Activated naive CD4-positive, alpha-beta T cell (primary cell): ENCODE measurements at regions not wholly inside any gene's neighbourhood (a gene's known extent, or its start where the extent isn't known, plus 50 kb on each side); places are given as distances from the start of the nearest gene placed in this dataset.
A peak's percentile ranks its signal among the peaks of the same experiment; 100 is the strongest.

ENCODE experiments used
- DNase-seq, 4 experiments: peaks; one replicate each; lab custom pipeline; 2025; lab: John Stamatoyannopoulos, UW

DNA sequence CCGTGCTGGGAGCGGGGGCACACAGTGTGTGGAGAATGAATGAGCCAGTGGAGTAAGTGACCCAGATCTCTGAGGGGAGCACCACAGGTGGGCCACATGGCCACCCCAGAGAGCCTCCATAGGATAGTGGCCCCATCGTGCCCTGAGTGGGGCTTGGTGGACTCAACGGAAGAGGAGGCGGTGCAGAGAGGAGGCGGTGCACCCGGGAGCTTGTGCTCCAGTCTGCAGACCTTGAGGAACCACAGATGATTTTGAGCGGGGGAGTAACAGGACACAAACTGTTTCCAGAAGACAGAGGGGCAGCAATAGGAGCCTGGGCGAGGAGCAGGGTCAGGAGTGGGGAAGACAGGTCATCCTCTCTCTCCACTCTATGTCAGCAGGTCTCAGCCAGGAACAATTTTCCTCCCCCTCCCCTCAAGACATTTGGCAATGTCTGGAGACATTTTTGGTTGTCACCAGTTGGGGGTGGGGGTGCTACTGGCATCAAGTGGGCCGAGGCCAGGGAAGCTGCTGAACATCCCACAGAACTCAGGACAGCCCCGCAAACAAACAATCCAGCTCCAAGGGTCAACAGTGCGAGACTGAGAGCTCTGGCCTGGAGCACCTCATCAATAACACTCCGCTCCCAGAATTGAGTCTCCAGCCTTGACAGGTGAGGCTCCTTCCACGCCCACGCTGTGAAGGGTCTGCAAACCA, 182.2 kb downstream of the USP12 start:
- no peak for DNase-seq

DNA sequence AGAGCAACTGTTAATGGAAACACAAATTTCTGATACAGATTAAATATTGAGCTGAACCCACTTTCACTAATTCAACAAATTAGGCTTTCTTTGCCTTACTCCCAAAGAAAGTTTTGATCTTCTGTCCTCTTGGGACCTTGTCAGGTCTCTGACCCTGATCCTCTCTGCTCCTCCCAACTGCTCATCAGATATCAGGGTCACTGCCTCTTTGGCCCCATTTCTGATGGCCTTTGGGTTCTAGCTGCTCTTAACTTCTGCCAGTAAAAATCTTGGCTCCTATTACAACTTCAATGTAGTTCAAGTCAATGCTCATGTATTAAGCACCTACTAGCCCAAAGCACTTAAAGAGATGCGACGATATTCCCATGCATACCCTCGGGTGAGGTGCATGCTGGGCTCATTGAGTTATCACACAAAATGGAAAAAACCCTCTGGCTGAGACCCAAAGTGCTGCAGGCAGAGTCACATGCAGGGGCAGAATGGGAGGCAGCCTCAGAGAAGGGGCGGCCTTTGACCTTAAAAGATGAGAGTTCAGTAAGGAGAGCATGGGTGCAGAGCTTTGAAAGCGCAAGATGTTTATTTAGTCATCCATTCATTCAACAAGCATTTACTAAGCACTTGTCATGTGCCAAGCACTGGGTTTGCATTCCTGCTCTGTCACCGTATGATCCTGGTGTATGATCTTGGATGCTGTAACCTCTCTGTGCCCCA, 183.4 kb downstream of the USP12 start:
- DNase-seq = no peak

DNA sequence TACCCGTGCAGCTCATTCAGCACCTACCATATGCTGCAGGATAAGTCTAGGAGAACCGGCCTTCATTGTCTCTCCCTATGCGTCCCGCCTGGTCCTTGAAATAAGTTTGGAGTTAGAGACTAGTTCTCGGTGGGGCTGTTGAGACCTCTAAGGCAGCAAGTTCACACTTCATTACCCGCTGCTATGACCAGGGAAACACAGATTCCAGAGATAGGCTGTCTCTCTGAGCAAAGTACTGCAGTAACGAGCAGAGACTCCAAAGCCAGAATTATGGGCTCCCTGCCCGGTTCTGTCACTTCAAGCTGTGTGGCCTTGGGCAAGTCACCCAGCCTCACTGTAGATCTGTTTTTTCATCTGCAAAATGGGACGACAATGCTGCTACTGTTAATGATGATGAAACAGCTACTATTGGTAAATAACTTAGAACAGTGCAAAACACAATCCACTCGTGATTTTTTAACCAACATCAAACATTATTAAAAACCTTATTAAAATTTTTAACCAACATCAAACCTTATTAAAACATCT, 184.1 kb downstream of the USP12 start:
- no peak for DNase-seq

DNA sequence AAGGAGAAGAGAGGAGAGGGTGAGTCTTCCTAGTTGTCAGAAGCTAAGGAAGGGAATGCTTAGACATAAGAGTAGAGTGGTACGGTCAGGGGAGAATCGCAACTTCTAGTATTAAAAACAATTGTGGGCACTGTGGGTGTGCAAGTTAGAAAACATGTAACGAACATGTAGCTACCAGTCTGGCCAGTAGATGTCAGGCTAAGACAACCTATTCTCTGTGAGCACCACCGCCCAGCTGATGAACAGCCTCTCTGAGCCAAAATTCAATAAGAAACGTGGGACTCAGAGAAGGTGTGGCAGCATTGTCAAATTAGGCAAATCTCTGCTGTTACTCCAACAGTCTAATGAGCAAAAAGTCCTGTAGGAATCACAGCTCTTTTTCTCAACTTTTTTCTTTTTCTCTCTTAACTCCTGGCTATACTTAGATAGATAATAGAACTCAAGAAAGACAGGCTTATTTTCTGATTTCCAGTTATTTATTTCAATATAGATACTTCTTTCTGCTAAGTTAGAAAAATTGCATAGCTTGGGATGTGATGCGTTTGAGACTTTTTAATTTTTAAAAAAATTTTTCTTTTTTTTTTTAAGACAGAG, 186.2 kb downstream of the USP12 start:
- peak in 3 of 4 experiments; percentile 29 to 36 (median 32) for DNase-seq

DNA sequence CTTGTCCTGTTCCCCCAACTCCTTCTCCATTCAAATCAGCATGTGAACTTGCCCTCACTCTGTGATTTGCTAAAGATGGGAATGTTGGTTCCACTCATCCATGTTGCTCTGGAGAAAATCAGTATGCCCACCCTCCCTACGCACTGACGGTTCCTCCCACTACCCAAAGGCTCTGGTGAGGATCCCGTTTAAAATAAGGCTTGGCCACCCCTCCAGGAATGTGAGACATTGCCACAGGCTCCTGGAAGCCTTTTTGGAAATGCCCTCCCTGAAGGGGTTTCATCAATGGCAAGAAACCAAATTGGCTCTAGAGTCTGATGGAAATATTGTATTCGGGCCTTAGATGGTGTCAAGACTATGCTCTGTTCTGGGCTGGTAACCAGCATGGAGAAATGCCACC, 187.3 kb downstream of the USP12 start:
- DNase-seq = no peak

DNA sequence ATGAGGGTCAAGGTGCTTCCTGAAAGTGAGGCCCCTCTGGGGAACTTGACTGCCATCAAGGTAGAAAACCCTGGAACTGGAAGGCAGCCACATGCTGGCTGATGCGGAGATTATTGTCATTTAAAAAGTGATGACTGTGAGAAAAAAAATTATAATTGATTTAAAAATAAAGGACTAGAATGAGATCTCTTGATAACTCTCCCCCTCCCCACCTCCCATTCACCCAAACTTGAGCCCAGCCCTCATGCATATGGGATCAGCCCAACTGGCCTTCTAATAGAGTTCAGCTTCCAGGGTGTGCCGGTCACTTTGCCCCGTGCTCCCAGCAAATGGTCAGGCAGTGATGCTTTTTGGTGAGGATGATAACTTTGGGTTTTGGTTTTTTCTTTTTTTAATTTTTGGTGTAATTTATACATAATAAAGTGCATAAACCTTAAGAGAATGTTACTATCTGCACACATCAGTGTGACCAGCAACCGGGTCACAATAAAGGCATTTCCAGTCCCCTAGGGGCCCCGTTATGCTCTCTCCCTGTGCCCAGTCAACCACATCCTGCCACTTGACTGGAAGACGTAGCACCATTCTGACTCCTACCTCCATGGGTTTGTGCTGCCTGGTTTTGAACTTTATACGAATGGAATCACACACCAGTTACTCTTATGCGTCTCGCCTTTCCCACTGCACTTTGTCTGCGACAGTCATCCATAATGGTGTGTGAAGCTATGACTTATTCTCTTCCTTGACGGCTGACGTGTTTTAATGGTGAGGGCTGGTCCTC, 187.9 kb downstream of the USP12 start:
- DNase-seq = no peak

DNA sequence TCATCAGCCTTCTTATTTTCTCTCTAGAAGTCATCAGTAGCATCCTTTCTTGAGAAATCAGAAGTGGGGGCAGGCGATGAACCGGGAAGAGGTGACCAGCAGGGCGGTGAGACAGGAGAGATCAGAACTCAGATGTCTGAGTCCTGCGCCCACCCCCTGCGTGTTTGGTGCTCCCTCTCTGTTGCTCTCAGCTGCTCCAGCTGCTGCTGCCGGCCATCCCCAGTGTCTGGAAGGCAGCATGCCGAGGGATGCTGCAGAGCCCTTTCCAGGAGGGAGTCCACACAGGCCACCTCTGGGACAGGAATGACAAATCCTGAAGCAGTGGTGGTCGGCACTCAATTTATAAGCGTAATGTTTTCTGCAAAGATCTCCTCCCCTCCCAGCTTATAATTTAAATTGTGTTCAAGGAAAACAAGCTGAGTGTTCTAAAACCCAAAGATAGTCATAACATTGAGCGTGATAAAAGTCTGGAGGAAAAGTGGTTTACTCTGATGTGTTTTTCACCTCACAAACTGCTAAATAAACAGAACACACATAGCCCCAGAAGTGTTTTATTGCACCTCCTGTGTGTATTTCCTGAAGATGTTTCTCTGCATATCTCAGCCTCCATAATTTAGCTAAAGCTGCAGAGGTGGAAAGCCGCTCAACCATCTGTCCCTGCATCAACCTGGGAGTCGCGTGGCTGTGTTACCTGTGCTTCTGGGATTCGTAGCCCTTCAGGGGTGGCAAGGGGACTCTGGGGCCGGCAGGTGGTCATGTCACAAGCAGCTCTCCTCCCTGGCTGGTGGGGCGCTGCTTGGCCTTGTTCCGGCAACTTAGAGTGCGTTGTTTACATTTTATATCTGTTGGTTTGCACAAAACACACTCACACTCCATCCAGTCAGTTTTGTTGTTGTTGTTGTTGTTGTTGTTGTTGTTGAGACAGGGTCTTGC, 191.2 kb downstream of the USP12 start:
- DNase-seq = no peak

DNA sequence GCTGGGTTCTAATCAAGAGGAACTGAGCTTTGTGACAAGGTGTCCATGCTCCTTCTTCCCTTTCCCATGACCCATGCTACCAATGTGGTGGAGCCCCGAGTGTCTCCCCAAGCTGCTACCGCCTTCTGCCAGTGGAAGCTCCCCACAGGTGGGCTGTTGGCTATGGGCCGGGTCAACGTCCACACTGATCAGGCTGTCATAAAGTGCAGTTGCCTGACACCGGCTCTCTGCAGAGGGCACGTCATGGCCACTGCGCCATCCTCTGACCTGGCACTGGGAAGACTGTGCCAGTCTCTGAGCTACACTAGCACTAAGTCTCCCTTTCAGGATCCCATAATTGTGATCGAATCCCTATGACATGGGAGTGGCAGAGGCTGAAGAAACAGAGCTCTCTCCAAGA, 192.3 kb downstream of the USP12 start:
- no peak for DNase-seq

DNA sequence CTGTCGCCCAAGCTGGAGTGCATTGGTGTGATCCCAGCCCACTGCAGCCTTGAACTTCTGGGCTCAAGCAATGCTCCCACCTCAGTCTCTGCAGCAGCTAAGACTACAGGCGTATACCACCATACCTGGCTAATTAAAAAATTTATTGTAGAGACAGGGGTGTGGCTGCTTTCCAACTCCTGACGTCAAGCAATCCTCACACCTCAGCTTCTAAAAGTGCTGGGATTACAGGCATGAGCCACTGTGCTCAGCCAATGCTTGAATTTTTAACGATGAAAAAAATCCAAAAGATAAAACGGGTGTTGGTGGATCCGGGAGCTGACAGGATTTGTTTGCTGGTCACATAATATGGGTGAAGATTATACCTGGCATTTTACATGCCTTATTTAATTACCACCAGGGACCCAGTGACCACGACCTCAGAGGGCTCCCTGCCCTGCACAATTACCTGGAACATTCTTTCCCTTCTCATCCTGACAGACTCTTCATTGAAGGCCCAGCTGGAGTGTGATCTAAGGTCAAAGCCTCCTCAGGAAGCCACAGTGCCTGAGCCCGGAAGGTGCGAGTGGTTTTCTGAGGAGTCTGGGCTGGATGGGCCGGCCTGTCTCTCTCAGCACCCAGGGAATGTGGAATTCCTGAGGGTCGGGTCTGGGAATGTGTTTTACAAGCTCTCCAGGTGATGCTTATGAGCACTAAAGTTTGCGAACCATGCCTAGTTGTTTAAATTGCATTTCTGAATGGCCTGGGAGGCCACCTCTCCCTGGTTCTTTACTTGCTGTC, 193.3 kb downstream of the USP12 start:
- DNase-seq = no peak

DNA sequence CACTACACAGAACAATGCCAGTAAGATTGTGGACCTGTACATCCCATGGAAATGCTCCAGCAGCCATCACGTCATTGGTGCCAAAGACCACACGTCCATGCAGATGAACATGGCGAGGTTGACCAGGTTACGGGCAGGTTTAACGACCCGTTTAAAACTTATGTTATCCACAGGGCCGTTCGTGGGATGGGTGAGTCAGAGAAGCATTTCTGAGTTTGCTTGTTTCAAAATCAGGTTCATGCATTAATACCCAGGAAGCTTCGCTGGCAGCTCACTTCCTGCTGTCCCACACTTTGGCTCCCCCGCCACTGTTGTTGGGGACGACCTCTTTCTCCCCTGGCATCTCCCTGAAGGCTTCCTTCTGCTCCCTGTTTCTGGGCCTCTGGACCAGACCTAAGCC, 194.1 kb downstream of the USP12 start:
- no peak for DNase-seq

DNA sequence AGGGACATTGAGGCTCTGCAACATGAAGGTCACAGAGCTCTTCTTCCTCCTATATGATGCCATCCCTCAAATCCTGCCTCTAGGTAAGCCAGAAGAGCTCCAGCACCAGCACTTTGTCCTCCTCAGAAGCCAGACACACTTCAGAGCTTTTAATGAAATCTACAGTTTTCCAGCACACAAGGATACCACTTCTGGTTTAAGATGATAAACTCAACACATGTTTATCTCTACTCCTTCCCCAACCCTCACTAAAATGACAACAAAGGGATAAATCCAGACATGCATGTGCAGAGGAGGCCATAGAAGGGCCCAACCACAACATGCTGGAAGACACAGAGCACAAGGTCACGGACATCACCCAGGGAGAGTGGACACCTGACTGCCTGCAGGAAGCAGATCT, 195.3 kb downstream of the USP12 start:
- no peak for DNase-seq

DNA sequence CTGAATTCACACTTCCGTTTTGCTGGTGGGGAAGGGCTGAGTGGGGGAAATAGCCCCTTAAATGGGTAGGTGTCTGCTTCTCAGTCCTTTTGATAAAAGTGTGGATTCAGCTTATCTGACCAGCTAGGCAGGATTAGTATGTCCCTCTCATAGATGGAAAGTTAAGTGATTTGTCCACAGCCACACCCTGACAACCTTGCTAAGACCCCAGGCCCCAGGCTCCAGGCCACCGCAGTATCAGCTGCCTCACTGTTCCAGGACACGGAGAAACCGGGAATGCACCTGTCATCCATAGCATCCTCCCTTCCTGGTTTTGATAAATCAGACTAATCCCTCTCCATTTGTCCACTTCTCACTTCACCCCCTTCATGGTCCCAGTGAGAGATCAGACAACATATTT, 197.7 kb downstream of the USP12 start:
- no peak for DNase-seq

DNA sequence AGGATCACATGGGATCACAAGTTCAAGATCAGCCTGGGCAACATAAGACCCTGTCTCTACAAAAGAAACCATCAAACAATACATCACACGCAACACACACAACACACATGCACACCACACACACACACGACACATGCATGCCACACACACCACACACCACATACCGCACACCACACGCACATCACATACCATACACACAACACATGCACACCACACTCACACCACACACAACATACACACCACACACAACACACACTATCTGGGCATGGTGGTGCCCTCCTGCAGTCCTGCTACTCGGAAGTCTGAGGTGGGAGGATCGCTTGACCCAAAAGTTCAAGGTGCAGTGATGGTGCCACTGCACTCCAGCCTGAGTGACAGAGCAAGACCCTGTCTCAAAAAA, 198.3 kb downstream of the USP12 start:
- no peak for DNase-seq

DNA sequence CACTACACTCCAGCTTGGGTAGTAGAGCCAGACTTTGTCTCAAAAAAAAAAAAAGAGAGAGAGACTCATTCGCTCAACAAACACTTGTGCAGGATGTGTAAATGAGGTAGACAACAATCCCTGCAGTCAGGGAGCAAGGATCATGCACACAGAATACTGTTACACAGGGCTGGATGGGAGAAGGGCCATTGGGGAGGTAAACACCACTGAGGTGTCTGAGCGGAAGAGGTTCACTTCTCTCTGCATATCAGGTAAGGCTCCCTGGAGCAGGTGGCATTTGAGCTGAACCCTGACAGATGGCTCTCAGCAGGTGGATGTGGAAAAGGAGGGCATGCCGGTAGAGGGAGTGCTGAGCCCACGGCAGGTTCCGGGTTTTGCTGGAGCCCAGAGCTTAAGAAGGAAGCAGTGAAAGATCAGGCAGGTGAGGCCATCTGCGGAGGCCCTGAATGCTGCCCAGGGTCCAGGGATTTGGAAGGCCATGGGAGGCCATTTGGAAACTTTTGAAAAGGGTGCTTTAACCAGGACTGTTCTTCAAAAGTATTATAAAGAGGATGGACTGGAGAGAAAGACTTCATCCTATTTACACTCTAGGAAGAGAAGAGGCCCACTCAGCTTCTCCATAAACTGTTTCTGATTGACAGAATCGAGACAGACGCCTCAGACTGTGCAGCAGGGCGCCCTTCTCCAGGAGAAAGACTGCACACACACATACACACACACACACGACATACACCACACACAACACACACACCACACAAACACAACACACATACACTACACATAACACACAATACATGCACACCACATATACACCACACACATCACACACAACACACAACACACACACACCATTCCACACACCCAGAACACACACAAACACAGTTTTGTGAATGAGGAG, 199.4 kb downstream of the USP12 start:
- DNase-seq = no peak

DNA sequence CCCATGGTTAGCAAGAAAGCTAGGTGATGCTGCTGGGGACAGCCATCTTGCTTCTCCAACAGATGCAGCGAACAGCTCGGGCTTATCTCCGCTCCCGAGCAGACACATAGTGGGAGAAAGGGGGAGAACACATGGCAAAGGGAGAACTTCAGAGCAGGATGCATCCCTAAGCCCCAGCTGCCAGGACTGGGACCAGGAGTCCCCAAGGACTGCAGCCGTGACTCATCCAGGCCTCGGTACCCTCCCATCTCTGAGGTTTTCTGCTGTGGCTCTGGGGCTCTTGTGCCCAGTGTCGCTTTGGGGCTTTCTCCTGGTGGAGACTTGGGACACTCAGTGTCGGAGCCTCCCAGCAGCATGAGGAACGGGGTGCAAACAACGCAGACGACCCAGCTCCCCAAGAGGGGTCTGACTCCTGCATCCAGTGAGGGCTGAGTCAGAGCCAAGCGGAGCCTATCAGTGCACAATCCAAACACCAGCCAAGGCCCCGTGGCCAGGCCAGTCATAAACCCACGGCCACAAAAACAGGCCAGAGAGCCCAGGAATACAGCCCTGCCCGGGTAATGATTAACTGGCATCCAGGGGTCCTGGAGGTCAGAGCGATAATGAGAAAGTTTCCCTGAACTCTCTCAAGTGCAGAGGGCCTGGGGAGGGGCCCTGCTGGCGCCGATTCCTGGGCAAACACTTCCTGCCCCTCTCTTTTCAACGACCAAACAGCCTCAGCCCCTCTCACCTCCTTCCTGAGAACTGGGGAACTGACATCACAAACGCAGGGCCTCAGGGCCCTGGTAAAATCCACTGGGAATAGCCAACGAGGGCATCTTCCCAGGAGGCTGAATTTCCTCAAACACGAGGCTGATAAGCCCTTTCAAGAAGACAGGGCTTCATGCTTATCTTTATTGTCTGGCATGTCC, 202.9 kb downstream of the USP12 start:
- DNase-seq = no peak

DNA sequence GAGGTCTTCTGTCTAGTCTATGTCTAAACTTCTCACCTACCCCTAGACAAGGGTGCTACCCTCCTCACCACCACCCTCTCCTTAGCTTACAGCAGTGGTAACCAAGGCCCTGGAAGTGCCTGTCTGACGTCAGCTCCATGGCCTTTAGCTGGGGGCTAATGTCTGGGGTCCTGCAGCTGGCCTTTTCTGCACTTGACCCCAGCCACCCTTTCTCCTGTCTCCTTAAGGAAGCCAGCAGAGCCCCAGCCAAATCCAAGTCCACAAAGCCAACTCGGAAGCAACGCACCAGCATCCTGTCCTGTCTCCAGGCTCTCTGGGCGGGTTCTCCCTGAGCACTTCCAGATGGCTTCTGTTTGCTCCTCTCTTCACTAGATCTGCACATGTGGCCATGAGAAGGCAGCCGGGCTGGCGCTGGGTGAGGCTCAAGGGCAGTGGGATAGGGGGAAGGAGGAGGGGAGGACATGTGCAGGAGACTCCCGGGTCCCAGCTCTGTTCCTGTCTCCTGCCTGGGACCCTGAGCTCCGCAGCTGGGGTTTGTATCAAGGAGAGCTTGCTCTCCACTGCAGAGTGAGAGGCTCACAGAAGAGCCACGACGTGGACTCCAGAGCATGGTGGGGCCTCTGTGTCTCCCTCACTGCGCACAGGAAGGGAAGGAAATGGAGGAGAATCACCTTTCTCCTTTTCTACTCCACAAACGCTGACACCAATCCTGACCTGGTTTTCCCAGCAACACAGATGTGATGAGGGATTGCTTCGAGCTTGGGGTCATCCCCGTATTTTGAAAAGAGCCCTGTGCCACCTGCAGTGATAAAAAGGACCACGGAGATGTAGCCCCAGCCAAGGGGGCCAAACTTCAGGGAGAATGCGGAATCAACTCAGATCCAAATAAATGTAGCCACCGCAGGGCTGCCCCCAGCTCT, 204.2 kb downstream of the USP12 start:
- DNase-seq = no peak

DNA sequence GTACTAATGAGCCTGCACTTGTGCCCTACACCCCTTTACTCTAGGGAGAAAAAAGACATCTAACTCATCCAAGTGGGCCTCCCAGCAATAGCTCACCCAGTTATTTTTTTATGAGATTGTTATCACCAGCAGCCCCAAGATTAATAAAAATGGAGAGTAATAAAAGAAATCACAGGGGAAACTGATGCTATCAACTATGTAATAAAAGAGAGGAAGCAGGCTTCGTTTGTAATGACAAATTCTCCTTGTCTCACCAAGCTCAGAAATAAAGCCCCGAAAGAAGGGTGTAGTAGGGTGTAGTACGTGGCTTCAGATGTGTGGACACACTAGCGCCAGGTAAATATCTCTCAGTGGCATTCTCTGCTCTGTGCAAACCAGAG, 204.9 kb downstream of the USP12 start:
- DNase-seq = no peak
